ENCODE measurements at regions not wholly inside any gene's neighbourhood (a gene's known extent, or its start where the extent isn't known, plus 50 kb on each side); places are given as distances from the start of the nearest gene placed in this dataset.

DNA sequence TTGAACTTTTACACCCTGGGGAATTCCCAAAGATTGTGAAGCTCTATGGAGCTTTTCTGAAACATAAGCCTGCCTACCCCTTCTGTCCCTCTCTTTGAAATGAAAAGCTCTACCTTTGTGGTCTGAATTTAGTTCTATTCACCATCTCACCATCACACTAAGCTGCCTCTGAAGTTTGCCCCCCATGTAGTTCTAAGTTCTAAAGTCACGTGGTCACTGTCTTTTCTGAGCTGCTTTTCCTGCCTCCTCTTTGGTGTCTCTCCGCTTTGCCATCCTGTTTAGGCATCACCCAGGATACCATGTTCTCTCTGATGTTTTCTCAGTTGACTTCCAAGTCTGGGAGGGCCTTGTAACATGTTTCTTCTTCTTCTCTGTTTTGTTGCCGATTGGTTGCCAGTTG is 2206.6 kb downstream of the MAT2B start:
- no peak for TF ChIP-seq JUN (CRISPR knock-in tag; IDR thresholded peaks at IDR 0.05)
- TF ChIP-seq, protein P1, sequence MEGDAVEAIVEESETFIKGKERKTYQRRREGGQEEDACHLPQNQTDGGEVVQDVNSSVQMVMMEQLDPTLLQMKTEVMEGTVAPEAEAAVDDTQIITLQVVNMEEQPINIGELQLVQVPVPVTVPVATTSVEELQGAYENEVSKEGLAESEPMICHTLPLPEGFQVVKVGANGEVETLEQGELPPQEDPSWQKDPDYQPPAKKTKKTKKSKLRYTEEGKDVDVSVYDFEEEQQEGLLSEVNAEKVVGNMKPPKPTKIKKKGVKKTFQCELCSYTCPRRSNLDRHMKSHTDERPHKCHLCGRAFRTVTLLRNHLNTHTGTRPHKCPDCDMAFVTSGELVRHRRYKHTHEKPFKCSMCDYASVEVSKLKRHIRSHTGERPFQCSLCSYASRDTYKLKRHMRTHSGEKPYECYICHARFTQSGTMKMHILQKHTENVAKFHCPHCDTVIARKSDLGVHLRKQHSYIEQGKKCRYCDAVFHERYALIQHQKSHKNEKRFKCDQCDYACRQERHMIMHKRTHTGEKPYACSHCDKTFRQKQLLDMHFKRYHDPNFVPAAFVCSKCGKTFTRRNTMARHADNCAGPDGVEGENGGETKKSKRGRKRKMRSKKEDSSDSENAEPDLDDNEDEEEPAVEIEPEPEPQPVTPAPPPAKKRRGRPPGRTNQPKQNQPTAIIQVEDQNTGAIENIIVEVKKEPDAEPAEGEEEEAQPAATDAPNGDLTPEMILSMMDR (IDR thresholded peaks at IDR 0.05): no peak
- no peak for TF ChIP-seq ZBTB21 (CRISPR knock-in tag; IDR thresholded peaks at IDR 0.05; ENCODE audit: borderline replicate concordance)
- no peak for TF ChIP-seq ETV6 (CRISPR knock-in tag; IDR thresholded peaks at IDR 0.05)
- no peak for TF ChIP-seq SOX15 (CRISPR knock-in tag; IDR thresholded peaks at IDR 0.05)
- TF ChIP-seq TCF7 (CRISPR knock-in tag; IDR thresholded peaks at IDR 0.05; ENCODE audit: low read depth): no peak
- TF ChIP-seq FOXK1 (CRISPR knock-in tag; IDR thresholded peaks at IDR 0.05): no peak
- TF ChIP-seq FOXP1 (CRISPR knock-in tag; IDR thresholded peaks at IDR 0.05; ENCODE audit: borderline replicate concordance): no peak
- TF ChIP-seq TEAD1 (CRISPR knock-in tag; IDR thresholded peaks at IDR 0.05): no peak
- TF ChIP-seq FOXJ3 (CRISPR knock-in tag; IDR thresholded peaks at IDR 0.05; ENCODE audit: borderline replicate concordance): no peak
